HEK293 (cell line): ENCODE measurements at regions not wholly inside any gene's neighbourhood (a gene's known extent, or its start where the extent isn't known, plus 50 kb on each side); places are given as distances from the start of the nearest gene placed in this dataset.

Experiments
- GLIS2 ChIP-seq: fragments of 450-650 bp; formaldehyde crosslinking; IDR thresholded peaks from 2 replicates; pipeline ENCODE4 v1.5.1; 2016; ENCODE audit warnings: missing biosample characterization, missing genetic modification characterization
- HOXC10 ChIP-seq: sonication (generic); formaldehyde crosslinking; IDR thresholded peaks from 2 replicates; pipeline ENCODE4 v1.8.1; 2023; ENCODE audit warnings: mild to moderate bottlenecking, missing genetic modification reagents
- KLF16 ChIP-seq: fragments of 450-650 bp; formaldehyde crosslinking; IDR thresholded peaks from 2 replicates; pipeline ENCODE4 v1.5.1; 2017; ENCODE audit warnings: missing biosample characterization, missing genetic modification characterization
- KLF9 ChIP-seq: fragments of 450-650 bp; formaldehyde crosslinking; IDR thresholded peaks from 2 replicates; pipeline ENCODE4 v1.5.1; 2016; ENCODE audit warnings: missing biosample characterization, missing genetic modification characterization, low read depth
- SP2 ChIP-seq: fragments of 450-650 bp; formaldehyde crosslinking; IDR thresholded peaks from 2 replicates; pipeline ENCODE4 v1.5.1; 2016; ENCODE audit warnings: missing biosample characterization, missing genetic modification characterization
- TRIM28 ChIP-seq: IDR thresholded peaks from 2 replicates; pipeline ENCODE4 v1.6.1; 2011; ENCODE audit warnings: low read length, control low read depth, borderline replicate concordance
- ZBTB44 ChIP-seq: fragments of 450-650 bp; IDR thresholded peaks from 2 replicates; pipeline ENCODE4 v1.5.1; 2018; ENCODE audit warnings: missing biosample characterization, mild to moderate bottlenecking, missing genetic modification characterization
- ZIC2 ChIP-seq: fragments of 450-650 bp; formaldehyde crosslinking; IDR thresholded peaks from 2 replicates; pipeline ENCODE4 v1.5.1; 2016; ENCODE audit warnings: missing biosample characterization, missing genetic modification characterization
- ZNF146 ChIP-seq: fragments of 450-650 bp; formaldehyde crosslinking; IDR thresholded peaks from 2 replicates; pipeline ENCODE4 v1.5.1; 2016; ENCODE audit warnings: missing biosample characterization, missing genetic modification characterization
- ZNF155 ChIP-seq: fragments of 450-650 bp; formaldehyde crosslinking; IDR thresholded peaks from 2 replicates; pipeline ENCODE4 v1.5.1; 2016; ENCODE audit warnings: missing biosample characterization, missing genetic modification characterization
- ZNF175 ChIP-seq: fragments of 450-650 bp; formaldehyde crosslinking; IDR thresholded peaks from 2 replicates; pipeline ENCODE4 v1.5.1; 2016; ENCODE audit warnings: missing biosample characterization, missing genetic modification characterization
- ZNF18 ChIP-seq: fragments of 450-650 bp; formaldehyde crosslinking; IDR thresholded peaks from 2 replicates; pipeline ENCODE4 v1.5.1; 2016; ENCODE audit warnings: missing biosample characterization, missing genetic modification characterization
- ZNF398 ChIP-seq: fragments of 450-650 bp; formaldehyde crosslinking; IDR thresholded peaks from 2 replicates; pipeline ENCODE4 v1.5.1; 2017; ENCODE audit warnings: missing biosample characterization, missing genetic modification characterization
- ZNF510 ChIP-seq: fragments of 450-650 bp; formaldehyde crosslinking; IDR thresholded peaks from 2 replicates; pipeline ENCODE4 v1.5.1; 2018; ENCODE audit warnings: mild to moderate bottlenecking, missing genetic modification characterization, missing biosample characterization; ENCODE audit not compliant: insufficient replicate concordance
- ZNF571 ChIP-seq: fragments of 450-650 bp; formaldehyde crosslinking; IDR thresholded peaks from 2 replicates; pipeline ENCODE4 v1.5.0; 2017; ENCODE audit warnings: missing biosample characterization, missing genetic modification characterization
- ZSCAN18 ChIP-seq: fragments of 450-650 bp; formaldehyde crosslinking; IDR thresholded peaks from 2 replicates; pipeline ENCODE4 v1.5.1; 2016; ENCODE audit warnings: missing biosample characterization, missing genetic modification characterization
- TF ChIP-seq, protein P1 (sequence below): fragments of 450-650 bp; formaldehyde crosslinking; IDR thresholded peaks from 2 replicates; pipeline ENCODE4 v1.5.1; 2016; ENCODE audit warnings: missing biosample characterization, missing genetic modification characterization
- TF ChIP-seq, protein P2 (sequence below): fragments of 450-650 bp; formaldehyde crosslinking; IDR thresholded peaks from 2 replicates; pipeline ENCODE4 v1.5.1; 2016; ENCODE audit warnings: missing biosample characterization, missing genetic modification characterization
- TF ChIP-seq, protein P3 (sequence below): fragments of 450-650 bp; formaldehyde crosslinking; IDR thresholded peaks from 2 replicates; pipeline ENCODE4 v1.5.1; 2017; ENCODE audit warnings: missing biosample characterization, missing genetic modification characterization
- TF ChIP-seq, protein P4 (sequence below): fragments of 450-650 bp; formaldehyde crosslinking; IDR thresholded peaks from 2 replicates; pipeline ENCODE4 v1.5.1; 2017; ENCODE audit warnings: missing biosample characterization, missing genetic modification characterization

GRCh38 chr3:150183678-150184425, 213.2 kb upstream of the PFN2 start (continued):
- TF ChIP-seq, protein P1, sequence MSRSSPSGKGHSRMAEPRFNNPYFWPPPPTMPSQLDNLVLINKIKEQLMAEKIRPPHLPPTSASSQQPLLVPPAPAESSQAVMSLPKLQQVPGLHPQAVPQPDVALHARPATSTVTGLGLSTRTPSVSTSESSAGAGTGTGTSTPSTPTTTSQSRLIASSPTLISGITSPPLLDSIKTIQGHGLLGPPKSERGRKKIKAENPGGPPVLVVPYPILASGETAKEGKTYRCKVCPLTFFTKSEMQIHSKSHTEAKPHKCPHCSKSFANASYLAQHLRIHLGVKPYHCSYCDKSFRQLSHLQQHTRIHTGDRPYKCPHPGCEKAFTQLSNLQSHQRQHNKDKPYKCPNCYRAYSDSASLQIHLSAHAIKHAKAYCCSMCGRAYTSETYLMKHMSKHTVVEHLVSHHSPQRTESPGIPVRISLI: no peak
- TF ChIP-seq ZNF155 (no peak), GLIS2 (tag by site-specific recombination) (no peak), ZNF510 (tag by site-specific recombination) (no peak), HOXC10 (CRISPR knock-in tag) (no peak), ZIC2 (tag by site-specific recombination) (no peak), KLF9 (tag by site-specific recombination) (no peak), TRIM28 (peak; percentile 81), ZNF175 (no peak), SP2 (tag by site-specific recombination) (no peak), KLF16 (tag by site-specific recombination) (no peak), ZNF398 (tag by site-specific recombination) (no peak), ZNF146 (tag by site-specific recombination) (no peak), ZBTB44 (tag by site-specific recombination) (no peak), ZNF18 (tag by site-specific recombination) (no peak), ZNF571 (tag by site-specific recombination) (no peak), ZSCAN18 (tag by site-specific recombination) (no peak)
- TF ChIP-seq, protein P2, sequence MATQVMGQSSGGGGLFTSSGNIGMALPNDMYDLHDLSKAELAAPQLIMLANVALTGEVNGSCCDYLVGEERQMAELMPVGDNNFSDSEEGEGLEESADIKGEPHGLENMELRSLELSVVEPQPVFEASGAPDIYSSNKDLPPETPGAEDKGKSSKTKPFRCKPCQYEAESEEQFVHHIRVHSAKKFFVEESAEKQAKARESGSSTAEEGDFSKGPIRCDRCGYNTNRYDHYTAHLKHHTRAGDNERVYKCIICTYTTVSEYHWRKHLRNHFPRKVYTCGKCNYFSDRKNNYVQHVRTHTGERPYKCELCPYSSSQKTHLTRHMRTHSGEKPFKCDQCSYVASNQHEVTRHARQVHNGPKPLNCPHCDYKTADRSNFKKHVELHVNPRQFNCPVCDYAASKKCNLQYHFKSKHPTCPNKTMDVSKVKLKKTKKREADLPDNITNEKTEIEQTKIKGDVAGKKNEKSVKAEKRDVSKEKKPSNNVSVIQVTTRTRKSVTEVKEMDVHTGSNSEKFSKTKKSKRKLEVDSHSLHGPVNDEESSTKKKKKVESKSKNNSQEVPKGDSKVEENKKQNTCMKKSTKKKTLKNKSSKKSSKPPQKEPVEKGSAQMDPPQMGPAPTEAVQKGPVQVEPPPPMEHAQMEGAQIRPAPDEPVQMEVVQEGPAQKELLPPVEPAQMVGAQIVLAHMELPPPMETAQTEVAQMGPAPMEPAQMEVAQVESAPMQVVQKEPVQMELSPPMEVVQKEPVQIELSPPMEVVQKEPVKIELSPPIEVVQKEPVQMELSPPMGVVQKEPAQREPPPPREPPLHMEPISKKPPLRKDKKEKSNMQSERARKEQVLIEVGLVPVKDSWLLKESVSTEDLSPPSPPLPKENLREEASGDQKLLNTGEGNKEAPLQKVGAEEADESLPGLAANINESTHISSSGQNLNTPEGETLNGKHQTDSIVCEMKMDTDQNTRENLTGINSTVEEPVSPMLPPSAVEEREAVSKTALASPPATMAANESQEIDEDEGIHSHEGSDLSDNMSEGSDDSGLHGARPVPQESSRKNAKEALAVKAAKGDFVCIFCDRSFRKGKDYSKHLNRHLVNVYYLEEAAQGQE (tag by site-specific recombination): no peak
- TF ChIP-seq, protein P3, sequence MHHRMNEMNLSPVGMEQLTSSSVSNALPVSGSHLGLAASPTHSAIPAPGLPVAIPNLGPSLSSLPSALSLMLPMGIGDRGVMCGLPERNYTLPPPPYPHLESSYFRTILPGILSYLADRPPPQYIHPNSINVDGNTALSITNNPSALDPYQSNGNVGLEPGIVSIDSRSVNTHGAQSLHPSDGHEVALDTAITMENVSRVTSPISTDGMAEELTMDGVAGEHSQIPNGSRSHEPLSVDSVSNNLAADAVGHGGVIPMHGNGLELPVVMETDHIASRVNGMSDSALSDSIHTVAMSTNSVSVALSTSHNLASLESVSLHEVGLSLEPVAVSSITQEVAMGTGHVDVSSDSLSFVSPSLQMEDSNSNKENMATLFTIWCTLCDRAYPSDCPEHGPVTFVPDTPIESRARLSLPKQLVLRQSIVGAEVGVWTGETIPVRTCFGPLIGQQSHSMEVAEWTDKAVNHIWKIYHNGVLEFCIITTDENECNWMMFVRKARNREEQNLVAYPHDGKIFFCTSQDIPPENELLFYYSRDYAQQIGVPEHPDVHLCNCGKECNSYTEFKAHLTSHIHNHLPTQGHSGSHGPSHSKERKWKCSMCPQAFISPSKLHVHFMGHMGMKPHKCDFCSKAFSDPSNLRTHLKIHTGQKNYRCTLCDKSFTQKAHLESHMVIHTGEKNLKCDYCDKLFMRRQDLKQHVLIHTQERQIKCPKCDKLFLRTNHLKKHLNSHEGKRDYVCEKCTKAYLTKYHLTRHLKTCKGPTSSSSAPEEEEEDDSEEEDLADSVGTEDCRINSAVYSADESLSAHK (tag by site-specific recombination): no peak
- TF ChIP-seq, protein P4, sequence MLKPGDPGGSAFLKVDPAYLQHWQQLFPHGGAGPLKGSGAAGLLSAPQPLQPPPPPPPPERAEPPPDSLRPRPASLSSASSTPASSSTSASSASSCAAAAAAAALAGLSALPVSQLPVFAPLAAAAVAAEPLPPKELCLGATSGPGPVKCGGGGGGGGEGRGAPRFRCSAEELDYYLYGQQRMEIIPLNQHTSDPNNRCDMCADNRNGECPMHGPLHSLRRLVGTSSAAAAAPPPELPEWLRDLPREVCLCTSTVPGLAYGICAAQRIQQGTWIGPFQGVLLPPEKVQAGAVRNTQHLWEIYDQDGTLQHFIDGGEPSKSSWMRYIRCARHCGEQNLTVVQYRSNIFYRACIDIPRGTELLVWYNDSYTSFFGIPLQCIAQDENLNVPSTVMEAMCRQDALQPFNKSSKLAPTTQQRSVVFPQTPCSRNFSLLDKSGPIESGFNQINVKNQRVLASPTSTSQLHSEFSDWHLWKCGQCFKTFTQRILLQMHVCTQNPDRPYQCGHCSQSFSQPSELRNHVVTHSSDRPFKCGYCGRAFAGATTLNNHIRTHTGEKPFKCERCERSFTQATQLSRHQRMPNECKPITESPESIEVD (tag by site-specific recombination): no peak
